ENCODE measurements at regions not wholly inside any gene's neighbourhood (a gene's known extent, or its start where the extent isn't known, plus 50 kb on each side); places are given as distances from the start of the nearest gene placed in this dataset.

DNA sequence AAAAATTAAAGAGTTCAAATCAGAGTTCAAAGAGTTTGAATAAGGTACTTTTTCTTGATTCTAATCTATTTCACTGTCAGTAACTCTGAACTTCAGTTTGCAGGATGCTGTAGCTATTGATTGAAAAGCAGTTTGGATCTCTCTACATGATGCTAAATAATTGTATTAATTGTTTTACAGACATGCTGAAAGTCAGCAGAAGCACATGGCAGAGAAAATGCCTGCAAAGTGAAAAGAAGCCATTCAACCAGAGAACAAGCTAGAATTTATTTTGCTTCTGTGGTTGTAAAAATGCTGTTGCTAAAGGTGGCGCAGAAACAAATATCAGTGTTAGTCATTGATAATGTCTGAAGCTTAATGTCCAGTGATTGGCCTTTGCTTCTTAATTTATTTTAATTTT is 92.1 kb upstream of the IL12A start:
- TF ChIP-seq, protein P1, sequence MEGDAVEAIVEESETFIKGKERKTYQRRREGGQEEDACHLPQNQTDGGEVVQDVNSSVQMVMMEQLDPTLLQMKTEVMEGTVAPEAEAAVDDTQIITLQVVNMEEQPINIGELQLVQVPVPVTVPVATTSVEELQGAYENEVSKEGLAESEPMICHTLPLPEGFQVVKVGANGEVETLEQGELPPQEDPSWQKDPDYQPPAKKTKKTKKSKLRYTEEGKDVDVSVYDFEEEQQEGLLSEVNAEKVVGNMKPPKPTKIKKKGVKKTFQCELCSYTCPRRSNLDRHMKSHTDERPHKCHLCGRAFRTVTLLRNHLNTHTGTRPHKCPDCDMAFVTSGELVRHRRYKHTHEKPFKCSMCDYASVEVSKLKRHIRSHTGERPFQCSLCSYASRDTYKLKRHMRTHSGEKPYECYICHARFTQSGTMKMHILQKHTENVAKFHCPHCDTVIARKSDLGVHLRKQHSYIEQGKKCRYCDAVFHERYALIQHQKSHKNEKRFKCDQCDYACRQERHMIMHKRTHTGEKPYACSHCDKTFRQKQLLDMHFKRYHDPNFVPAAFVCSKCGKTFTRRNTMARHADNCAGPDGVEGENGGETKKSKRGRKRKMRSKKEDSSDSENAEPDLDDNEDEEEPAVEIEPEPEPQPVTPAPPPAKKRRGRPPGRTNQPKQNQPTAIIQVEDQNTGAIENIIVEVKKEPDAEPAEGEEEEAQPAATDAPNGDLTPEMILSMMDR (IDR thresholded peaks at IDR 0.05), result no peak

DNA sequence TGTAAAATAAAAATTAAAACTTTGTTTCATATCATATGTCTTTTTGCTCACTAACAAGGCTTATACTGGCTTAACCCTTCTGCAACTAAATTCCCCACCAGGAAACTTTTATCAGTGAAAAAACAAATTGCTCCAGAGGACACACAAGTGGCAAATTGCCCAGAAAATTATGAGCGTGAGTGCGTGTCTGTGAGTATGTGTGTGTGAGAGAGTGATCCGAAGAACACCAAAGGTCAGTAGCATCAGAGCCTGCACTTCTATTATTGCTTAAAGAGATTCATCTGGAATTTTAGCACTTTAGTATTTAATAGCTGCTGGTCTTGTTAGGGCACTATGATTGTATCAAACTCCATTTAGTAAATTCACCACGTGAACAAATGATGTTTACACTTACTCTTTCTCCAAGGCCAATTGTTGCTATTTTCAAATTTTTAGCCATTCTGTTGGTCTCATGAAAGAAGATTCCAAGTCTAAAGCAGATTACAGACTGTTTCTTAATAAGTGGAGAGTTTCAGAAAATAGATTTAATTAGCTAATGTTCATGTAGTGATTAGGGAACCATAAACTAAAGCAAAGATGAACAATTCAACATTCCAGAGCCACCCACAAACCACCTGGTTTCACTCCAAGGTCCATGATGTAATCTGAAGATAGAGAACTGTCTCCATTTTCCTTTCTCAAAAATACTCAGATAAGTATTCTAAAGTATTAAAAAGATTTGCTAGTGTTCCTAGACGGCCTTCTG is 91.1 kb upstream of the IL12A start:
- no peaks in the 10 kb centered on the region for H3K36me3 ChIP-seq
- H3K4me3 ChIP-seq (ENCODE audit: low read depth in 1 of 2, low read length in 1 of 2), result no peak overlapping the region
- H3K4me1 ChIP-seq (ENCODE audit: control insufficient read depth in 1 of 2, insufficient read depth in 1 of 2, low read depth in 1 of 2, low read length in 1 of 2), result peaks cover 0 to 6% of the 10 kb centered on the region in 2 experiments
- H3K27me3 ChIP-seq, result no peaks in the 10 kb centered on the region
- TF ChIP-seq, protein P1 (IDR thresholded peaks at IDR 0.05), result no peak
- no peak overlapping the region for H3K27ac ChIP-seq
- H3K9me3 ChIP-seq, result no peaks in the 10 kb centered on the region

More for the DNA sequence above, 92.1 kb upstream of the IL12A start:
- Histone ChIP-seq H3K4me3 (ENCODE audit: low read depth in 1 of 2, low read length in 1 of 2) (no peak overlapping the region), H3K27ac (no peak overlapping the region), H3K36me3 (no peaks in the 10 kb centered on the region), H3K27me3 (no peaks in the 10 kb centered on the region), H3K9me3 (no peaks in the 10 kb centered on the region), H3K4me1 (ENCODE audit: control insufficient read depth in 1 of 2, insufficient read depth in 1 of 2, low read depth in 1 of 2, low read length in 1 of 2) (peaks cover 1 to 9% of the 10 kb centered on the region in 2 experiments)

DNA sequence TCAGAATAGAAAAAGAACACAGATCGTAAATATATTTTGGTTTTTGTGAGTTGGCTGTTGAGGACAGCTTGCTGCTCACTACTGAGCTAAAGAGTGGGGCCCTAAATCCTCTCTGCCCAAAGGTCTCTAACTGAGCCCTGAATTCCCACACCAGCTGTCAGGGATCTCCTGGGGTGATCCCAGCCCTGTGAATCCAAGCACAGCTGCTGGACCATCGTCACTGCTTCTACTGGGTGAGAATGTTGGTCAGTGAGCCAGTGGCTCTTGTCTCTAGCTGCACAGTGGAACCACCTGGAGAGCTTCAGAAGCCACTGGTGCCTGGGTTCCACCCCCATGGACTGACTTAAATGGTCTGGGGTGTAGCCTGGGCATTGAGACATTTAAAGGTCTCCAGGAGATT is 90.5 kb upstream of the IL12A start:
- Histone ChIP-seq H3K4me1 (ENCODE audit: control insufficient read depth in 1 of 2, insufficient read depth in 1 of 2, low read depth in 1 of 2, low read length in 1 of 2) (peaks cover 0 to 6% of the 10 kb centered on the region in 2 experiments), H3K27ac (no peak overlapping the region), H3K27me3 (no peaks in the 10 kb centered on the region), H3K4me3 (ENCODE audit: low read depth in 1 of 2, low read length in 1 of 2) (no peak overlapping the region), H3K36me3 (no peaks in the 10 kb centered on the region), H3K9me3 (no peaks in the 10 kb centered on the region)
- TF ChIP-seq, protein P1 (IDR thresholded peaks at IDR 0.05), result no peak

DNA sequence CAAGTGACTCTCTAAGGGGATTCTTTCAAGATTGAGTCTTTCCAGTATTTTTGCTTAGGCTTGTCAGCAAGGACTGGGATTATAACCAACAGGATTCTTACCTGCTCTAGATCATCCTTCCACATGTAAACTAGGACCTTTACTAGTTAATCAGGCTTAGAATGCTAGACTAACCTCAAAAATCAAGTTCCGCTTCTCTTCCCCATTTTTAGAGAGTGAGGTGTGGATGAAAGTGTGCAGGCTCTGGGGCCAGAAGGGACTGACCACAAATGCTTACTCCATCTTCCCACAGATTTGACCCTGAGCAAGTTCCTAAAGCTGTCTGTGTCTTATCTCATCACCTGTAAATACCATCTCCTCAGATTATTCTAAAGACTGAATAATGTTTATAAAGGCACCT is 89.5 kb upstream of the IL12A start:
- H3K27ac ChIP-seq, result no peak overlapping the region
- no peaks in the 10 kb centered on the region for H3K36me3 ChIP-seq
- H3K9me3 ChIP-seq, result no peaks in the 10 kb centered on the region
- no peaks in the 10 kb centered on the region for H3K27me3 ChIP-seq
- TF ChIP-seq, protein P1 (IDR thresholded peaks at IDR 0.05), result no peak
- no peak overlapping the region for H3K4me3 ChIP-seq (ENCODE audit: low read depth in 1 of 2, low read length in 1 of 2)
- H3K4me1 ChIP-seq (ENCODE audit: control insufficient read depth in 1 of 2, insufficient read depth in 1 of 2, low read depth in 1 of 2, low read length in 1 of 2), result peaks cover 0 to 6% of the 10 kb centered on the region in 2 experiments

DNA sequence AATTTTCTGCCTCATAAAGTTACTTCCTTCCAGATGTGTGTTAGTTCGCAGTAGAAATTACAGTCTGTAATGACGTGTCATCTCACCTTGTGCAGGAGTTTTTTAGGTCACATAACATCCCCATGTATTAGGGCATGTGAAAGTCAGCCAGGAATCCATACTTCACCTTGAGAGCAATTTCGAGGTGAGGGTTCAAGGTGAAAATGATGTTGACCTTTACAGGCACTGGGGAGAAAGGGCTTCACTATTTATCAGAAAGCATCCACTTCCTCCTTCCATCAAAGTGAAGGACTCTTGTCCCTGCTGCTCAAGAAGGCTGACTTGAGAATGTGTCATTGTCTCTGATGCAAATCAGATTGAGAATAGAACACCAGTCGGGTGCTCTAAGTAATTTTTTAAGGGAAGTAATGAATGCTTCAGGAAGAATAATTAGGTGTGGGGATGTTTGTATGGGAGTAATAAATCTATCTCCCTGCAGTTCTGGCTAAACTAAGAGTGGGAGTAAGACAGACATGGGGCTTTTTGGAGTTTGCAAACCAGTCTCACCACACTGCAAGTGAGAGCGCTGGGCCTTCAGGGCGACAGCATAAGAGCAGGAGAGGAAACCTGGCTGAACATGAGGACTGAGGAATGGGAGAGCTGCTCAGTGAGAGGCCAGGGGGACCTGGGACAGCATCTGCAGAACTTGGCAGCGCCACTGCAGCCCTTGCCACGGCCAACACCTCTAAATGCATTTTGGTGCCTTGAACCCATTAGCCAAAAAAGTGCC is 85.9 kb upstream of the IL12A start:
- no peak overlapping the region for H3K4me3 ChIP-seq (ENCODE audit: low read depth in 1 of 2, low read length in 1 of 2)
- TF ChIP-seq, protein P1 (IDR thresholded peaks at IDR 0.05), result no peak
- H3K9me3 ChIP-seq, result no peaks in the 10 kb centered on the region
- peaks cover 1 to 8% of the 10 kb centered on the region in 2 experiments for H3K4me1 ChIP-seq (ENCODE audit: control insufficient read depth in 1 of 2, insufficient read depth in 1 of 2, low read depth in 1 of 2, low read length in 1 of 2)
- no peaks in the 10 kb centered on the region for H3K36me3 ChIP-seq
- H3K27ac ChIP-seq, result no peak overlapping the region
- H3K27me3 ChIP-seq, result no peaks in the 10 kb centered on the region

All from neutrophil (primary cell).